ENCODE measurements at regions not wholly inside any gene's neighbourhood (a gene's known extent, or its start where the extent isn't known, plus 50 kb on each side); places are given as distances from the start of the nearest gene placed in this dataset.

DNA sequence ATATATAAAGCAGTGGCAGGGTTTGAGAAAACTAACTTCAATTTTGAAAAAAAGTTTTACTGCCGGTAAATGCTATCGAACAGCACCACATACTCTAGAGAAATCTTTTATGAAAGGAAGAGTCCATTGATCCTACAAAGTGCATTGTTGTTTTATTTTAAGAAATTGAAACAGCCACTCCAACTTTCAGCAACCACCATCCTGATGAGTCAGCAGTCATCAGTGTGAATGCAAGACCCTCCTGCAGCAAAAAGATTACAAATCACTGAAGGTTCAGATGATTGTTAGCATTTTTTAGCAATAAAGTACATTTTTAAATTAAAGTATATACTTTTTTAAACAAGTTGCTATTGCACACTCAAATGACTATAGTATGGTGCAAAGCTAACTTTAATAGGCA is 1017.7 kb upstream of the CRIM1 start:
- Histone ChIP-seq H3K9me3 (ENCODE audit: low read depth, low read length, poor library complexity, severe bottlenecking) (no peaks in the 10 kb centered on the region), H3K4me3 (ENCODE audit: low read depth, low read length, poor library complexity, severe bottlenecking) (no peak overlapping the region)
- BruUV-seq (replicated peaks): no TSS peak

GRCh38 chr2:35314049-35314448 is 1041.5 kb upstream of the CRIM1 start:
- intact Hi-C loops (cut with micrococcal nuclease; ENCODE audit: unreplicated experiment): no loop called here
- Histone ChIP-seq H3K27me3 (replicated peaks; ENCODE audit: insufficient read depth, low read depth, low read length, poor library complexity) (no peaks in the 10 kb centered on the region), H3K4me3 (ENCODE audit: low read depth, low read length, poor library complexity, severe bottlenecking) (no peak overlapping the region), H3K9me3 (ENCODE audit: low read depth, low read length, poor library complexity, severe bottlenecking) (no peaks in the 10 kb centered on the region), H3K4me1 (ENCODE audit: insufficient read depth, low read length, poor library complexity, severe bottlenecking) (no peaks in the 10 kb centered on the region), H3K27ac (ENCODE audit: low read depth, low read length, poor library complexity, severe bottlenecking) (no peak overlapping the region), H3K36me3 (ENCODE audit: insufficient read depth, low read length, poor library complexity, severe bottlenecking) (no peaks in the 10 kb centered on the region)
- DNase-seq (ENCODE audit: low spot score): no peak
- TF ChIP-seq EZH2 (IDR thresholded peaks at IDR 0.05; ENCODE audit: borderline replicate concordance, low read depth, low read length, poor library complexity, severe bottlenecking) (no peak), CTCF (conservative IDR thresholded peaks at IDR 0.05; ENCODE audit: low read depth, low read length) (no peak)
- no TSS peak for BruUV-seq (replicated peaks)
- CTCF ChIA-PET: no interaction called here
- POLR2A ChIA-PET (ENCODE audit: low non-redundant PET): no interaction called here

More for the DNA sequence above, 1017.7 kb upstream of the CRIM1 start:
- ChIA-PET CTCF (no interaction called here), POLR2A (ENCODE audit: low non-redundant PET) (no interaction called here)
- Histone ChIP-seq H3K27me3 (replicated peaks; ENCODE audit: insufficient read depth, low read depth, low read length, poor library complexity) (no peaks in the 10 kb centered on the region), H3K4me1 (ENCODE audit: insufficient read depth, low read length, poor library complexity, severe bottlenecking) (no peaks in the 10 kb centered on the region), H3K27ac (ENCODE audit: low read depth, low read length, poor library complexity, severe bottlenecking) (no peak overlapping the region), H3K36me3 (ENCODE audit: insufficient read depth, low read length, poor library complexity, severe bottlenecking) (no peaks in the 10 kb centered on the region)
- no peak for DNase-seq (ENCODE audit: low spot score)
- TF ChIP-seq EZH2 (IDR thresholded peaks at IDR 0.05; ENCODE audit: borderline replicate concordance, low read depth, low read length, poor library complexity, severe bottlenecking) (no peak), CTCF (conservative IDR thresholded peaks at IDR 0.05; ENCODE audit: low read depth, low read length) (no peak)
- intact Hi-C loops (cut with micrococcal nuclease; ENCODE audit: unreplicated experiment): no loop called here

- H3K27me3 ChIP-seq (replicated peaks; ENCODE audit: insufficient read depth, low read depth, low read length, poor library complexity): no peaks in the 10 kb centered on the region
- intact Hi-C loops (cut with micrococcal nuclease; ENCODE audit: unreplicated experiment): no loop called here
- no peaks in the 10 kb centered on the region for H3K36me3 ChIP-seq (ENCODE audit: insufficient read depth, low read length, poor library complexity, severe bottlenecking)
- BruUV-seq (replicated peaks): no TSS peak
- no peak for DNase-seq (ENCODE audit: low spot score)
- H3K4me1 ChIP-seq (ENCODE audit: insufficient read depth, low read length, poor library complexity, severe bottlenecking): no peaks in the 10 kb centered on the region
- H3K27ac ChIP-seq (ENCODE audit: low read depth, low read length, poor library complexity, severe bottlenecking): no peak overlapping the region
- ChIA-PET POLR2A (ENCODE audit: low non-redundant PET) (no interaction called here), CTCF (no interaction called here)
- H3K4me3 ChIP-seq (ENCODE audit: low read depth, low read length, poor library complexity, severe bottlenecking): no peak overlapping the region
- TF ChIP-seq CTCF (conservative IDR thresholded peaks at IDR 0.05; ENCODE audit: low read depth, low read length): no peak
- no peak for TF ChIP-seq EZH2 (IDR thresholded peaks at IDR 0.05; ENCODE audit: borderline replicate concordance, low read depth, low read length, poor library complexity, severe bottlenecking)
- H3K9me3 ChIP-seq (ENCODE audit: low read depth, low read length, poor library complexity, severe bottlenecking): no peaks in the 10 kb centered on the region
Measured at GRCh38 chr2:35301369-35301768, 1054.2 kb upstream of the CRIM1 start.
